Gastroesophageal sphincter (tissue), 4 donors: ENCODE measurements at regions not wholly inside any gene's neighbourhood (a gene's known extent, or its start where the extent isn't known, plus 50 kb on each side); places are given as distances from the start of the nearest gene placed in this dataset.

ENCODE experiments used
- ATAC-seq: fragments of 150-250 bp; one replicate; pipeline ENCODE4 v1.9.1; 2016; ENCODE audit warnings: mild to moderate bottlenecking, moderate library complexity
- H3K27ac ChIP-seq, 4 donors: fragments of 200-600 bp; sonication (generic) in 3 of 4; 1 replicate in 3 of 4; 2 replicates in 1 of 4; pipeline ENCODE4 v1.5.1; 2016 to 2019
- H3K27me3 ChIP-seq: fragments of 200-600 bp; sonication (generic); one replicate; pipeline ENCODE4 v1.5.1; 2019
- H3K36me3 ChIP-seq, 2 donors: fragments of 200-600 bp; sonication (generic); one replicate each; pipeline ENCODE4 v1.5.1; 2019; ENCODE audit warnings: control low read depth in 1 of 2
- H3K4me1 ChIP-seq, 3 donors: fragments of 200-600 bp; sonication (generic); 1 replicate in 2 of 3; 2 replicates in 1 of 3; pipeline ENCODE4 v1.5.1; 2016 to 2019; ENCODE audit warnings: control low read depth in 2 of 3
- H3K4me3 ChIP-seq, 2 donors: fragments of 200-600 bp; sonication (generic); one replicate each; pipeline ENCODE4 v1.5.1; 2019; ENCODE audit warnings: mild to moderate bottlenecking in 1 of 2, moderate library complexity in 1 of 2
- H3K9me3 ChIP-seq, 3 donors: fragments of 200-600 bp; sonication (generic); one replicate each; pipeline ENCODE4 v1.5.1; 2017 to 2019; ENCODE audit warnings: control low read depth in 2 of 3
- CTCF ChIP-seq, 4 experiments: fragments of 200-600 bp in 2 of 4; fragments of 450-650 bp in 2 of 4; sonication (generic) in 1 of 4; IDR thresholded peaks; one replicate each; pipeline ENCODE4 v1.5.1; 2017 to 2019; ENCODE audit warnings: antibody characterized with exemption in 4 of 4, mild to moderate bottlenecking in 2 of 4, moderate library complexity in 2 of 4
- EP300 ChIP-seq: sonication (generic); formaldehyde crosslinking; IDR thresholded peaks from one replicate; pipeline ENCODE4 v1.6.1; 2017; ENCODE audit warnings: antibody characterized with exemption, mild to moderate bottlenecking
- POLR2A ChIP-seq, 2 donors: fragments of 450-650 bp; IDR thresholded peaks; one replicate each; pipeline ENCODE4 v1.6.1; 2017; ENCODE audit warnings: antibody characterized with exemption in 2 of 2, mild to moderate bottlenecking in 2 of 2, moderate library complexity in 1 of 2
- POLR2AphosphoS5 ChIP-seq: sonication (generic); formaldehyde crosslinking; IDR thresholded peaks from one replicate; pipeline ENCODE4 v1.6.1; 2017; ENCODE audit warnings: antibody characterized with exemption
- WGBS, 2 donors: methylation state at CpG; one replicate each; pipeline ENCODE4 v1.1.5; 2018; ENCODE audit warnings: low coverage in 1 of 2; 5-methylcytosine and 5-hydroxymethylcytosine counted together

- no peaks in the 10 kb centered on the region for H3K4me1 ChIP-seq
- TF ChIP-seq POLR2AphosphoS5 (no peak), CTCF (IDR thresholded peaks at IDR 0.05) (no peak), EP300 (no peak), POLR2A (IDR thresholded peaks at IDR 0.05) (no peak)
- H3K36me3 ChIP-seq = no peaks in the 10 kb centered on the region
- H3K27ac ChIP-seq = no peak overlapping the region
- 21 to 23% methylated on average over 3 of the region's 3 CpGs for whole genome bisulfite sequencing, 2 donors
- no peaks in the 10 kb centered on the region for H3K27me3 ChIP-seq
- no peaks in the 10 kb centered on the region for H3K9me3 ChIP-seq
- no peak overlapping the region for H3K4me3 ChIP-seq
- ATAC-seq = no peak
Observed at GRCh38 chr17:71142333-71142732, 973.0 kb downstream of the KCNJ2 start.

- Histone ChIP-seq H3K27ac (no peak overlapping the region), H3K9me3 (no peaks in the 10 kb centered on the region), H3K27me3 (no peaks in the 10 kb centered on the region), H3K4me3 (no peak overlapping the region), H3K36me3 (no peaks in the 10 kb centered on the region), H3K4me1 (no peaks in the 10 kb centered on the region)
- no peak for ATAC-seq
- WGBS, 2 donors = 49 to 76% methylated on average over 3 of the region's 3 CpGs
- TF ChIP-seq POLR2A (IDR thresholded peaks at IDR 0.05) (no peak), EP300 (no peak), CTCF (IDR thresholded peaks at IDR 0.05) (no peak), POLR2AphosphoS5 (no peak)
Observed at GRCh38 chr17:71145486-71145885, 975.3 kb upstream of the SOX9 start.

GRCh38 chr17:71147906-71148305 is 972.9 kb upstream of the SOX9 start:
- no peak for ATAC-seq
- Histone ChIP-seq H3K27ac (no peak overlapping the region), H3K36me3 (no peaks in the 10 kb centered on the region), H3K4me3 (no peak overlapping the region), H3K4me1 (no peaks in the 10 kb centered on the region), H3K27me3 (no peaks in the 10 kb centered on the region), H3K9me3 (no peaks in the 10 kb centered on the region)
- TF ChIP-seq POLR2AphosphoS5 = no peak
- TF ChIP-seq CTCF (IDR thresholded peaks at IDR 0.05) = no peak
- no peak for TF ChIP-seq POLR2A (IDR thresholded peaks at IDR 0.05)
- TF ChIP-seq EP300 = no peak
- WGBS, 2 donors = 78 to 94% methylated on average over 2 to 9 of the region's 10 CpGs

- no peak for ATAC-seq
- Histone ChIP-seq H3K4me1 (no peaks in the 10 kb centered on the region), H3K4me3 (no peak overlapping the region), H3K9me3 (no peaks in the 10 kb centered on the region), H3K36me3 (no peaks in the 10 kb centered on the region), H3K27me3 (no peaks in the 10 kb centered on the region), H3K27ac (no peak overlapping the region)
- TF ChIP-seq POLR2AphosphoS5 = no peak
- TF ChIP-seq CTCF (IDR thresholded peaks at IDR 0.05) = no peak
- no peak for TF ChIP-seq EP300
- no peak for TF ChIP-seq POLR2A (IDR thresholded peaks at IDR 0.05)
- WGBS, 2 donors = 61 to 88% methylated on average over 3 of the region's 3 CpGs
Observed at GRCh38 chr17:71149607-71150006, 971.2 kb upstream of the SOX9 start.

- Histone ChIP-seq H3K36me3 (no peaks in the 10 kb centered on the region), H3K4me1 (no peaks in the 10 kb centered on the region), H3K9me3 (no peaks in the 10 kb centered on the region), H3K4me3 (no peak overlapping the region), H3K27me3 (no peaks in the 10 kb centered on the region), H3K27ac (no peak overlapping the region)
- TF ChIP-seq EP300 = no peak
- TF ChIP-seq POLR2AphosphoS5 = no peak
- no peak for TF ChIP-seq POLR2A (IDR thresholded peaks at IDR 0.05)
- no peak for TF ChIP-seq CTCF (IDR thresholded peaks at IDR 0.05)
- no peak for ATAC-seq
- 86 to 91% methylated on average over 2 of the region's 2 CpGs for WGBS, 2 donors
Observed at GRCh38 chr17:71157297-71157696, 963.5 kb upstream of the SOX9 start.
